ENCODE measurements at regions not wholly inside any gene's neighbourhood (a gene's known extent, or its start where the extent isn't known, plus 50 kb on each side); places are given as distances from the start of the nearest gene placed in this dataset.

GRCh38 chr18:42437646-42438045 is 482.6 kb downstream of the PIK3C3 start:
- no peaks in the 10 kb centered on the region for H3K9me3 ChIP-seq (ENCODE audit: control insufficient read depth in 2 of 3, insufficient read depth in 1 of 3, low read length in 3 of 3)
- intact Hi-C loops (cut with DNase I): no loop called here
- no peak overlapping the region for H3K27ac ChIP-seq (ENCODE audit: low read depth in 2 of 2, low read length in 2 of 2)
- FAIRE-seq (no peak), DNase-seq (no peak)
- TF ChIP-seq CTCF (IDR thresholded peaks at IDR 0.05; ENCODE audit: borderline replicate concordance, extremely low read depth, insufficient read depth): no peak
- no peak overlapping the region for H3K9ac ChIP-seq (ENCODE audit: low read length in 3 of 3)
- H3K27me3 ChIP-seq (ENCODE audit: control insufficient read depth, insufficient read depth, low read length): no peaks in the 10 kb centered on the region
- H3K4me1 ChIP-seq (ENCODE audit: control insufficient read depth in 2 of 3, insufficient read depth in 2 of 3, low read depth in 1 of 3, low read length in 3 of 3): no peaks in the 10 kb centered on the region
- H3K4me3 ChIP-seq (ENCODE audit: low read length in 3 of 3): no peak overlapping the region
- no peaks in the 10 kb centered on the region for H3K36me3 ChIP-seq (ENCODE audit: control insufficient read depth in 2 of 3, insufficient read depth in 3 of 3, low read length in 3 of 3)

- Histone ChIP-seq H3K27ac (ENCODE audit: low read depth in 2 of 2, low read length in 2 of 2) (no peak overlapping the region), H3K9ac (ENCODE audit: low read length in 3 of 3) (no peak overlapping the region), H3K36me3 (ENCODE audit: control insufficient read depth in 2 of 3, insufficient read depth in 3 of 3, low read length in 3 of 3) (no peaks in the 10 kb centered on the region), H3K9me3 (ENCODE audit: control insufficient read depth in 2 of 3, insufficient read depth in 1 of 3, low read length in 3 of 3) (peaks cover 0 to 5% (median 0%) of the 10 kb centered on the region in 3 donors), H3K4me3 (ENCODE audit: low read length in 3 of 3) (no peak overlapping the region), H3K27me3 (ENCODE audit: control insufficient read depth, insufficient read depth, low read length) (no peaks in the 10 kb centered on the region), H3K4me1 (ENCODE audit: control insufficient read depth in 2 of 3, insufficient read depth in 2 of 3, low read depth in 1 of 3, low read length in 3 of 3) (no peaks in the 10 kb centered on the region)
- intact Hi-C loops (cut with DNase I): no loop called here
- DNase-seq: no peak
- TF ChIP-seq CTCF (IDR thresholded peaks at IDR 0.05; ENCODE audit: borderline replicate concordance, extremely low read depth, insufficient read depth): no peak
- no peak for FAIRE-seq
Observed at GRCh38 chr18:42442656-42443055, 487.6 kb downstream of the PIK3C3 start.

- Histone ChIP-seq H3K27me3 (ENCODE audit: control insufficient read depth, insufficient read depth, low read length) (no peaks in the 10 kb centered on the region), H3K9ac (ENCODE audit: low read length in 3 of 3) (no peak overlapping the region), H3K9me3 (ENCODE audit: control insufficient read depth in 2 of 3, insufficient read depth in 1 of 3, low read length in 3 of 3) (peaks cover 0 to 12% (median 0%) of the 10 kb centered on the region in 3 donors), H3K4me3 (ENCODE audit: low read length in 3 of 3) (no peak overlapping the region), H3K4me1 (ENCODE audit: control insufficient read depth in 2 of 3, insufficient read depth in 2 of 3, low read depth in 1 of 3, low read length in 3 of 3) (no peaks in the 10 kb centered on the region), H3K36me3 (ENCODE audit: control insufficient read depth in 2 of 3, insufficient read depth in 3 of 3, low read length in 3 of 3) (no peaks in the 10 kb centered on the region), H3K27ac (ENCODE audit: low read depth in 2 of 2, low read length in 2 of 2) (no peak overlapping the region)
- FAIRE-seq (no peak), DNase-seq (no peak)
- intact Hi-C loops (cut with DNase I): no loop called here
- no peak for TF ChIP-seq CTCF (IDR thresholded peaks at IDR 0.05; ENCODE audit: borderline replicate concordance, extremely low read depth, insufficient read depth)
Observed at GRCh38 chr18:42444349-42444748, 489.3 kb downstream of the PIK3C3 start.

- intact Hi-C loops (cut with DNase I): no loop called here
- Histone ChIP-seq H3K4me3 (ENCODE audit: low read length in 3 of 3) (no peak overlapping the region), H3K36me3 (ENCODE audit: control insufficient read depth in 2 of 3, insufficient read depth in 3 of 3, low read length in 3 of 3) (no peaks in the 10 kb centered on the region), H3K27me3 (ENCODE audit: control insufficient read depth, insufficient read depth, low read length) (no peaks in the 10 kb centered on the region), H3K27ac (ENCODE audit: low read depth in 2 of 2, low read length in 2 of 2) (no peak overlapping the region), H3K9ac (ENCODE audit: low read length in 3 of 3) (no peak overlapping the region), H3K9me3 (ENCODE audit: control insufficient read depth in 2 of 3, insufficient read depth in 1 of 3, low read length in 3 of 3) (peaks cover 0 to 12% (median 0%) of the 10 kb centered on the region in 3 donors), H3K4me1 (ENCODE audit: control insufficient read depth in 2 of 3, insufficient read depth in 2 of 3, low read depth in 1 of 3, low read length in 3 of 3) (no peaks in the 10 kb centered on the region)
- TF ChIP-seq CTCF (IDR thresholded peaks at IDR 0.05; ENCODE audit: borderline replicate concordance, extremely low read depth, insufficient read depth): no peak
- DNase-seq (no peak), FAIRE-seq (no peak)
Observed at GRCh38 chr18:42445359-42445758, 490.3 kb downstream of the PIK3C3 start.
